ENCODE measurements at regions not wholly inside any gene's neighbourhood (a gene's known extent, or its start where the extent isn't known, plus 50 kb on each side); places are given as distances from the start of the nearest gene placed in this dataset.
A peak's percentile ranks its signal among the peaks of the same experiment; 100 is the strongest.

DNA sequence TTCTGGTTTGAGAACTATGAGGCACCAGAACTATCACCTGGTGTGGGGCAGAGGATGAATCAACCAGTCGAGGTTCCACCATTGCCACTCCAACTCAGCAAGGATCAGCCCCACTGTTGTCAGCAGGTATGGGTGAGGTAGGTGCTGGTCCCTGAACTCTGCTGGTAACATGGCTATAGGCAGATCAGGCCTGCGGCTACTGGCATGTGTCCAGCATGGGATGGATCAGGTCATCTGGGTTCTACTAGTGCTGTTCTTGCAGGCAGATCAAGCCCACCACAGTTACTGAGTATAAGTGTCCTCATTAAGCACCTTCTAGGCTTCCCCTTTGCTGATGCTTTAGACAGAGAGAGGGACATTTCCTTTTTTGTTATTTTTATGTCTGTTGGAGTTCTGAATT is 71.7 kb downstream of the GABRA6 start:
- DNase-seq = peak; percentile 17
- ATAC-seq (ENCODE audit: poor library complexity) = no peak
- intact Hi-C loops (cut with DNase I) = no loop called here

DNA sequence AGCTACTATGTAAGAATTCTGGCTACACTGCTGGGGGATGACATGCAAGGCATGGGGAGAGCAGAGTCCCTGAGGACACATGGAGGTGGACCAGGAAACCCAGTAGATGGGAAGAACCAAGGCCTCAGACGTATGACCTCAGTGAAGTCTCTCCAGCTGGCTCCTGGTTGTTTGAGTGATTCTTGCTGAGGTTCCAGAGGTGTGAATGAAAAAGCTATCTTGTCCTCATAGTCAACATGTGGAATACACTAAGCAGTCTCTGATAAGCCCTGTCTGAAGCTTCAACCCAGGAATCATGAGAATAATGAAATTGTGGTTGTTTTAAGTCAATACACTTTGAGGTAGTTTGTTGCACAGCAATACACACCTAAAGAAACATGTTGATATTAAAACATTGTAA is 78.0 kb downstream of the GABRA6 start:
- ATAC-seq (ENCODE audit: poor library complexity) = no peak

DNA sequence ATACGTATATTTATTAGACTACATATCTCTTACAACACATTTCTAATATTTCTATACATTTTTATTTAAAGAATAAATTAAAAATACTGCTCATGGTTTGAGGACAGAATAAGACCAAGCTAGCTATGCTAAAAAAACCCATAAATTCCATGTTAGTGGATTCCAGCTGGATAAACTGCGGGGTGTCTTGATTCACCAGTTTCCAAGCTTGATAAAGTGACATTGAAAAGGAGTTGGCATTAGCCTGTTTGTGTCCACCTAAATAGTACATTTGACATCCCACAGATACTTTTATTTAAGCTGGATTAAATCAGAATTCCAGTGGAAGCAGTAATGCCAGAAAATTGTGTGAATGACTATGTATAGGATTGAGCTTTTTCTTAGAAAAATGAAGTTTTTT is 80.1 kb downstream of the GABRA6 start:
- ATAC-seq (ENCODE audit: poor library complexity) (no peak), DNase-seq (no peak)
- intact Hi-C loops (cut with DNase I) = no loop called here

More for the DNA sequence above, 78.0 kb downstream of the GABRA6 start:
- DNase-seq = no peak
- intact Hi-C loops (cut with DNase I) = no loop called here

DNA sequence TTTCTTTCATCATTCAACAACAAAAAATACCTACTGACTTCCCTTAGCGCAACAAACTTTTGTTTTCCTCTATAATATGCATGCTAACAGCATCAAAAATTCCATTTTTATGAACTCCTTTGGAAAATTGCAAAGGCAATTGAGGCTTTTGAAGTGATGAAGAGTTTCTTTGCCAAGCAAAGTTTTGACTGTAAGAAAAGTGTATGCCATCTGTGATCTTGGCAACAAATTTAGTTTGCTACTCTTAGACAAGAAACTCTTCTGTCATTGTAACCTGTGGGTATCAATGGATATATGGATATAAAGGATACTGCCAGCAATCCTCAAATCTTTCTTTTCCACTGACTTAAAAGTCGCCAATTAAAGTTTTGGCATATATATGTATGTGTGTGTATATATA is 72.0 kb upstream of the GABRA1 start:
- ATAC-seq (ENCODE audit: poor library complexity) (no peak), DNase-seq (no peak)
- intact Hi-C loops (cut with DNase I) = no loop called here

DNA sequence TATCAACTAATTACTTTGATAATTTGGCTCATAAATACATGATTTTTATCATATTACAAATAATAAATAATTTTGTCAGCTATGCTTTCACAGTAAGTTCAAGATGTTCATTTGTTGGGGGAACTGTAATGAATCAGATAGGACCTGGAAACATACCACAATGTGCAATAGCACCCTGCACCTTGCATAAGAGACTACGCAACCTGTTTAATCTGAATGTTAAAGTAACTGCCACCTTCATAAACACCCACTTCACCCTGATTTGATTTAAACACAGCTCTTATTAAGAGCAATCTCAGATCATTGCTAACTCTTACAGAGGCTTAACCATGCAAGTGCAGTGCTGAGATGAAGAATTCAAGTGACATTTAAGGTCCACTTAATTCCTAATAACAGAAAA is 69.1 kb upstream of the GABRA1 start:
- no peak for DNase-seq
- ATAC-seq (ENCODE audit: poor library complexity) = no peak
- intact Hi-C loops (cut with DNase I) = no loop called here

DNA sequence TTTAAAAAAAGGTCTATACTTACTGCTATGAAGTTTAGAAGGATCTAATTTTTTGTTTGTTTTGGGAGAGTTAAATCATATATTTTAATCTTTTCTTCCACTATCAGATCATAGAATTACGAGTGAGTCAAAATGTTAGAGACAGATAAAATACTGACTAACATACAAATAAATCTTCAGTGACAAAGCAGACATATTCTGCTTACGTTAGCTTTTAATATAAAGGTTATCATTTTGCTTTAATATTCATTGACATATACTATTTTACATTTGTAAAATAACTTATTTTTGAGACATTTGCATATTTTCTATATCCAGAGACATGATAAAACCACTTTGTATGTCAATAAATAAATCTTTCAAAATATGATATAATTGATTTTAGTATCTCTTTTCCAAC is 64.6 kb upstream of the GABRA1 start:
- no peak for ATAC-seq (ENCODE audit: poor library complexity)
- no peak for DNase-seq
- intact Hi-C loops (cut with DNase I) = no loop called here

DNA sequence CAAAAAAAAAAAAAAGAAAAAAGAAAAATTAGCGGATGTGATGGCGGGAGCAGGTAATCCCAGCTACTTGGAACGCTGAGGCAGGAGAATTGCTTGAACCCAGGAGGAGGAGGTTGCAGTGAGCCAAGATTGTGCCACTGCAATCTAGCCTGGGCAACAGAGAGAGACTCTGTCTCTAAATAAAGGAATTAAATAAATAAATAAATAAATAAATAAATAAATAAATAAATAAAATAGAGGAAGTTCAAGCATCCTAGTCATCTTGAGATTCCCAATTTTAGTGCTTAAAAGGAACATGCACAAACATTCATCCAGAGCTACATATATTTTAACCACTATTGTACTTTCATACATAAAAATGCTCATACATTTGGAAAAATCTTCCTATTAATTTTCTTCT is 61.2 kb upstream of the GABRA1 start:
- intact Hi-C loops (cut with DNase I) = no loop called here
- DNase-seq = no peak

DNA sequence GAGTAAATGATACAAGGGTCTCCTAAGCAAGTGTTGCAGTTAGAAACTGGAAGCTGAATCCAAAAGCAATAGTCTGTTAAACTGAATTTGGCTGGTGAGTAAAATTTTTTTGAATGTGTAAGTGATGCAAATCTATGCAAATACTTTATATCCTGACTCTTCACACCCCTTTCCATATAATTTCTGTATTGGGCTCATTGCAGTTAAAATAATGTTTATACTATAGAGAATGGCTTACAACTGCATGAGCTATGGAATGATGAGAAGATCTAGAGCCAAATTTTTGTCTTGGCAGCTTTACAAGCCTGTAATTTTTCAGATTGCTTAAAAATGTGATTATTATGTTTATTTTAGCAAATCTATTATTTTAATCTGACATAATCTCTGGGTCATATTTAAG is 57.0 kb upstream of the GABRA1 start:
- no peak for ATAC-seq (ENCODE audit: poor library complexity)
- DNase-seq = no peak
- intact Hi-C loops (cut with DNase I) = no loop called here

More for the DNA sequence above, 61.2 kb upstream of the GABRA1 start:
- no peak for ATAC-seq (ENCODE audit: poor library complexity)
